CD4-positive, alpha-beta memory T cell (primary cell): ENCODE measurements at regions not wholly inside any gene's neighbourhood (a gene's known extent, or its start where the extent isn't known, plus 50 kb on each side); places are given as distances from the start of the nearest gene placed in this dataset.

Experiments used
- CTCF ChIA-PET: fragments of 350-600 bp; sonication (Branson Sonifier 250); formaldehyde crosslinking; loops from one replicate; lab custom pipeline; 2021; ENCODE audit warnings: inconsistent platforms; ENCODE audit not compliant: partially characterized antibody; lab: Charles Lee
- POLR2A ChIA-PET: fragments of 350-600 bp; sonication (Branson Sonifier 250); formaldehyde crosslinking; loops from one replicate; lab custom pipeline; 2021; ENCODE audit not compliant: partially characterized antibody; lab: Charles Lee
- DNase-seq, 5 donors: peaks; one replicate each; pipeline versions ENCODE4 v3.0.0 to v3.0.0-alpha.2; 2020 to 2022; ENCODE audit warnings: mixed read lengths in 1 of 5
- H3K27ac ChIP-seq: one replicate; pipeline ENCODE4 v1.7.0; 2013; ENCODE audit warnings: low read depth, low read length
- H3K27me3 ChIP-seq: 2 replicates; pipeline ENCODE4 v1.7.0; 2013; ENCODE audit warnings: mild to moderate bottlenecking, low read length, moderate library complexity; ENCODE audit not compliant: insufficient read depth
- H3K36me3 ChIP-seq: 2 replicates; pipeline ENCODE4 v1.7.0; 2013; ENCODE audit warnings: mild to moderate bottlenecking, low read length, moderate library complexity; ENCODE audit not compliant: insufficient read depth
- H3K4me1 ChIP-seq: 2 replicates; pipeline ENCODE4 v1.7.0; 2013; ENCODE audit warnings: mild to moderate bottlenecking, low read length, moderate library complexity; ENCODE audit not compliant: insufficient read depth
- H3K4me3 ChIP-seq, 2 donors: one replicate each; pipeline ENCODE4 v1.7.0; 2013; ENCODE audit warnings: low read length in 2 of 2, mild to moderate bottlenecking in 1 of 2
- H3K9me3 ChIP-seq, 2 donors: one replicate each; pipeline ENCODE4 v1.7.0; 2013; ENCODE audit warnings: low read length in 2 of 2, control low read depth in 1 of 2; ENCODE audit not compliant: control insufficient read depth in 1 of 2
- H3K27ac Mint-ChIP-seq, 7 donors: one replicate each; pipeline ENCODE4 v1.8.0; 2020 to 2021; ENCODE audit warnings: mixed read lengths in 7 of 7, mild to moderate bottlenecking in 6 of 7, inconsistent platforms in 3 of 7, moderate library complexity in 3 of 7
- H3K27me3 Mint-ChIP-seq, 2 donors: one replicate each; pipeline ENCODE4 v1.8.0; 2020 to 2021; ENCODE audit warnings: mixed read lengths in 2 of 2
- H3K36me3 Mint-ChIP-seq, 2 donors: one replicate each; pipeline ENCODE4 v1.8.0; 2020 to 2021; ENCODE audit warnings: mixed read lengths in 2 of 2, inconsistent platforms in 1 of 2, mild to moderate bottlenecking in 1 of 2
- H3K4me1 Mint-ChIP-seq, 4 donors: one replicate each; pipeline ENCODE4 v1.8.0; 2020 to 2021; ENCODE audit warnings: mixed read lengths in 4 of 4, mild to moderate bottlenecking in 1 of 4
- H3K4me3 Mint-ChIP-seq, 8 donors: one replicate each; pipeline ENCODE4 v1.8.0; 2020 to 2021; ENCODE audit warnings: mixed read lengths in 8 of 8, mild to moderate bottlenecking in 7 of 8, moderate library complexity in 6 of 8, inconsistent platforms in 3 of 8
- H3K9me3 Mint-ChIP-seq, 8 donors: one replicate each; pipeline ENCODE4 v1.8.0; 2020 to 2021; ENCODE audit warnings: mixed read lengths in 8 of 8, mild to moderate bottlenecking in 5 of 8, inconsistent platforms in 3 of 8, moderate library complexity in 1 of 8
- intact Hi-C: fragments of 100-400 bp; cut with micrococcal nuclease; formaldehyde crosslinking; loops from one replicate; pipeline ENCODE4 v1.15.1; 2023

DNA sequence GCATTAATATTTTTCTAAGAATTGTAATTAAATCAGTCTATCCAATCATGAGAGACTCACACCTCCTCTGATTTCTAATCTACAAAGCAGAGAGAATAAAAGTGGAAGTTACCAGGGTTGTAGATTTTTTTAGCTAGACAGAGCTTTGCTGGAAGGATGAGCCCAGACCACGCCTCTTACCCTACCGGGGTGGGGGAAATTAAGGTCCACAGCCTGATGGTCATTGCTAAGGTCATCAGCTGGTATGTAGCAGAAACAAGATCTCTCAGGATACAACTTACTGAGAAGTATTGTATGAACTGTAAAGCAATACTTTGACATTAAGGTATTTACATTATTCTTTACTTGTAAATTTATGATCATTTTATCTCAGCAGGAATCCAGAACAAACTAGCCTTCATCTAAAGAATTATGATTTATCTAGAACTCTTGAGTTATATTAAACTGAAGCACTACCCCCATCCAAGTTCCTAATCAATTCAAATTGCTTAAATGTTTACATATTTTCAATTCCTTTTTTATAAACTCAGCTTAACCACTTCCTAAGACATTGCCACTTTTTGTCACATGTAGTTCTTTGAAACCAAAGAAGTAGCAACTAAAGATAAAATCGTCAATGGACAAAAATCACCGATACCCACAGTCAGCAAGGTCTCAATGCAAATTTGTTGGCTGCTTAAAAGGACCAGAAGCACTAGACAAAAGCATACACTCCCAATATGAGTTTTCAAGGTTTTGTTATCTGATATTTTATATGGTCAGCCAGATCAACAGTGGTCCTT, 225.8 kb upstream of the DAPK1 start:
- intact Hi-C loops: no loop called here
- Histone ChIP-seq H3K4me1 (peaks cover 19% of the 10 kb centered on the region), H3K27ac (no peak overlapping the region), H3K36me3 (no peaks in the 10 kb centered on the region), H3K4me3 (no peak overlapping the region), H3K9me3 (no peaks in the 10 kb centered on the region), H3K27me3 (no peaks in the 10 kb centered on the region)
- no peak for DNase-seq
- POLR2A ChIA-PET: no interaction called here
- no peaks in the 10 kb centered on the region for H3K36me3 Mint-ChIP-seq
- no peak overlapping the region for H3K27ac Mint-ChIP-seq
- H3K27me3 Mint-ChIP-seq: peaks cover 0 to 4% of the 10 kb centered on the region in 2 donors
- peaks cover 0 to 3% (median 0%) of the 10 kb centered on the region in 8 donors for H3K9me3 Mint-ChIP-seq
- peak overlapping the region in 1 of 8 donors; percentile 7 for H3K4me3 Mint-ChIP-seq
- CTCF ChIA-PET: no interaction called here
- peaks cover 3 to 16% (median 9%) of the 10 kb centered on the region in 4 donors for H3K4me1 Mint-ChIP-seq

- Mint-ChIP-seq H3K4me3 (no peak overlapping the region), H3K9me3 (peaks cover 0 to 3% (median 0%) of the 10 kb centered on the region in 8 donors)
- CTCF ChIA-PET: no interaction called here
These were observed 222.5 kb upstream of the DAPK1 start for GRCh38 chr9:87275047-87275725.

GRCh38 chr9:87276327-87276841, 221.3 kb upstream of the DAPK1 start:
- no peaks in the 10 kb centered on the region for H3K36me3 ChIP-seq
- CTCF ChIA-PET: no interaction called here
- H3K27me3 Mint-ChIP-seq: peaks cover 0 to 2% of the 10 kb centered on the region in 2 donors
- H3K36me3 Mint-ChIP-seq: no peaks in the 10 kb centered on the region
- H3K4me3 ChIP-seq: no peak overlapping the region
- no peak overlapping the region for H3K27ac ChIP-seq
- POLR2A ChIA-PET: no interaction called here
- peak overlapping the region in 5 of 8 donors; percentile 2 to 65 (median 41) for H3K4me3 Mint-ChIP-seq
- no peaks in the 10 kb centered on the region for H3K9me3 ChIP-seq
- peaks cover 31% of the 10 kb centered on the region for H3K4me1 ChIP-seq
- intact Hi-C loops: no loop called here
- H3K4me1 Mint-ChIP-seq: peaks cover 3 to 29% (median 12%) of the 10 kb centered on the region in 4 donors
- peaks cover 0 to 3% (median 0%) of the 10 kb centered on the region in 8 donors for H3K9me3 Mint-ChIP-seq
- peak in 2 of 5 donors; percentile 0 to 5 for DNase-seq
- H3K27ac Mint-ChIP-seq: peak overlapping the region in 5 of 7 donors; percentile 0 to 55 (median 53)
- no peaks in the 10 kb centered on the region for H3K27me3 ChIP-seq

More at GRCh38 chr9:87275047-87275725, 222.5 kb upstream of the DAPK1 start:
- no peak for DNase-seq
- Mint-ChIP-seq H3K36me3 (no peaks in the 10 kb centered on the region), H3K4me1 (peaks cover 3 to 29% (median 13%) of the 10 kb centered on the region in 4 donors), H3K27ac (peak overlapping the region in 1 of 7 donors; percentile 31), H3K27me3 (peaks cover 0 to 2% of the 10 kb centered on the region in 2 donors)
- POLR2A ChIA-PET: no interaction called here
- no peaks in the 10 kb centered on the region for H3K36me3 ChIP-seq
- no peak overlapping the region for H3K27ac ChIP-seq
- no peak overlapping the region for H3K4me3 ChIP-seq
- no peaks in the 10 kb centered on the region for H3K27me3 ChIP-seq
- intact Hi-C loops: no loop called here
- H3K4me1 ChIP-seq: peaks cover 33% of the 10 kb centered on the region
- no peaks in the 10 kb centered on the region for H3K9me3 ChIP-seq

GRCh38 chr9:87276851-87277261, 220.8 kb upstream of the DAPK1 start:
- Mint-ChIP-seq H3K4me1 (peaks cover 3 to 29% (median 10%) of the 10 kb centered on the region in 4 donors), H3K27ac (peak overlapping the region in 4 of 7 donors; percentile 0 to 55 (median 39)), H3K27me3 (peaks cover 0 to 2% of the 10 kb centered on the region in 2 donors), H3K36me3 (no peaks in the 10 kb centered on the region), H3K4me3 (peak overlapping the region in 6 of 8 donors; percentile 2 to 65 (median 40)), H3K9me3 (peaks cover 0 to 3% (median 0%) of the 10 kb centered on the region in 8 donors)
- no peak overlapping the region for H3K27ac ChIP-seq
- CTCF ChIA-PET: no interaction called here
- no peaks in the 10 kb centered on the region for H3K9me3 ChIP-seq
- peaks cover 26% of the 10 kb centered on the region for H3K4me1 ChIP-seq
- H3K27me3 ChIP-seq: no peaks in the 10 kb centered on the region
- POLR2A ChIA-PET: no interaction called here
- H3K36me3 ChIP-seq: no peaks in the 10 kb centered on the region
- intact Hi-C loops: no loop called here
- DNase-seq: peak in 2 of 5 donors; percentile 1
- H3K4me3 ChIP-seq: no peak overlapping the region

DNA sequence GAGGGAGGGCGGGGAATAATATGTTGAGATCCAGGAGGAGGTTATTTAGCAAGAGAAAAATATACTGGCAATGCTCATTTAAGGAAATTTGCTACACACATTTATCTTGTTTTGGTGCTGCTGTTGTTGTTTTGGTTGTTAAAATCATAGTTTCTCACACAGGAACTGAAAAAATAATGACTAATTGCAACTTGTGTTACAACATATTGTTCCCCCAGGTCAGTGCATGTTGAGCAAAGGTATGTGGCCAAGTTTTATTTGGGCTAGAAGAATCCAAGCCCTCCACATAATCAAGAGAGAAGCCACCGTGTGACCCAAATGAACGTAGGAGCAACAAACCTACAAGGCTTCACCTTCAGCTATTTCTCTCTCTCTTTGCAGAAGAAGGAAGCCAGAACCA, 220.3 kb upstream of the DAPK1 start:
- H3K9me3 Mint-ChIP-seq: peaks cover 0 to 3% (median 0%) of the 10 kb centered on the region in 8 donors
- POLR2A ChIA-PET: no interaction called here

DNA sequence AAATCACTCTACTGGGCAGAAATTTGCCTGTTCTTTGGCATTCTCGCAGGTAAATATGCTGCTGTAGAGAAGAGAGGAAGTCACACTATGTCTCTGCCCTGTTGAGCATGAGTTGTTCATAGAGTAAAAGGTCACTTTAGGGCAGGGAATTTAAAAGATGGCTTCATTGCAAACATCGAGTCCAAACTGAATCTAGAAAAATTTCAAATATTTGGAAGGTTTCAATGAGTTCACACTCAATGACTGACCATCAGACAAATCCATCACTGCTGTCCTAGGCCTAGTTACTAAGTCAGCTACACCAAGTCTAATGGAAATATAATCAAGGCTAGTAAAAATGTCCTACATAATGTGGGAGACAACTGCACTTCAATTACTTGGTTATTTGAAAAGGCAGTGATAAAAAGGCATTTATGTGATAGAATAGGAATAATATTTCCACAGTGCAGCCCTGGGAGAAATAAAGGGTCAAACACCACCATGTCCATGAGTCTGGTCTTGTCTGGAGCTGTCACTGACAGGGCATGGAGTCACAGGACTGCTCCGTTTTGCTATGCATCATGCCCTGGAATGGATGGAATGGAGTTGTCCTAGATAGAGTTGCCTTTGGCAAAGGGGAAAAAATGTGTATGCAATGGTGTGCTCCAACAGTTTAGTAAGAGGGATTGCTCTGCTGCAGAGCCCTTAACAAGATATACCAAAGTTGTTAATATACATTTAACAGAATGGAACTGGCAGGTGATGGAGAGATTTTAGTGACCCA, 218.5 kb upstream of the DAPK1 start:
- H3K36me3 Mint-ChIP-seq: no peaks in the 10 kb centered on the region
- H3K4me1 Mint-ChIP-seq: peaks cover 2 to 25% (median 8%) of the 10 kb centered on the region in 4 donors
- peaks cover 0 to 3% of the 10 kb centered on the region in 2 donors for H3K27me3 Mint-ChIP-seq
- H3K4me3 Mint-ChIP-seq: no peak overlapping the region
- H3K4me3 ChIP-seq: no peak overlapping the region
- DNase-seq: no peak
- POLR2A ChIA-PET: no interaction called here
- no peak overlapping the region for H3K27ac ChIP-seq
- H3K9me3 ChIP-seq: no peaks in the 10 kb centered on the region
- peaks cover 0 to 3% (median 0%) of the 10 kb centered on the region in 8 donors for H3K9me3 Mint-ChIP-seq
- no peaks in the 10 kb centered on the region for H3K36me3 ChIP-seq
- CTCF ChIA-PET: no interaction called here
- no peaks in the 10 kb centered on the region for H3K27me3 ChIP-seq
- peaks cover 19% of the 10 kb centered on the region for H3K4me1 ChIP-seq
- H3K27ac Mint-ChIP-seq: no peak overlapping the region
- intact Hi-C loops: no loop called here

More for the DNA sequence above, 220.3 kb upstream of the DAPK1 start:
- no peaks in the 10 kb centered on the region for H3K36me3 Mint-ChIP-seq
- peak overlapping the region in 1 of 8 donors; percentile 65 for H3K4me3 Mint-ChIP-seq
- DNase-seq: no peak
- Histone ChIP-seq H3K36me3 (no peaks in the 10 kb centered on the region), H3K27me3 (no peaks in the 10 kb centered on the region), H3K4me3 (no peak overlapping the region), H3K9me3 (no peaks in the 10 kb centered on the region), H3K27ac (no peak overlapping the region), H3K4me1 (peaks cover 21% of the 10 kb centered on the region)
- CTCF ChIA-PET: no interaction called here
- peaks cover 0 to 2% of the 10 kb centered on the region in 2 donors for H3K27me3 Mint-ChIP-seq
- H3K27ac Mint-ChIP-seq: no peak overlapping the region
- intact Hi-C loops: no loop called here
- peaks cover 2 to 25% (median 8%) of the 10 kb centered on the region in 4 donors for H3K4me1 Mint-ChIP-seq
